ENCODE measurements at regions not wholly inside any gene's neighbourhood (a gene's known extent, or its start where the extent isn't known, plus 50 kb on each side); places are given as distances from the start of the nearest gene placed in this dataset.

- TF ChIP-seq GATA3 (IDR thresholded peaks at IDR 0.05; ENCODE audit: low read depth, low read length): no peak
- TF ChIP-seq GATA2 (IDR thresholded peaks at IDR 0.05; ENCODE audit: low read depth, low read length): no peak
These were observed 203.8 kb upstream of the MAP3K7 start for GRCh38 chr6:90790696-90791095.
